GM12878 (cell line): ENCODE measurements at regions not wholly inside any gene's neighbourhood (a gene's known extent, or its start where the extent isn't known, plus 50 kb on each side); places are given as distances from the start of the nearest gene placed in this dataset.

Source experiments
- ATAC-seq: fragments of 200-7000 bp; cut with Tn5 transposase; 3 replicates; pipeline ENCODE4 v1.9.1; 2020; ENCODE audit warnings: mild to moderate bottlenecking, moderate library complexity
- BruUV-seq: library from RNA; stranded (reverse); fragments of 400-500 nt; replicated peaks from 2 replicates; lab custom pipeline; 2021; lab: Mats Ljungman, UMichigan
- CTCF ChIA-PET: fragments of 300-600 bp; sonication (Branson Sonifier 250); formaldehyde crosslinking; extraction: SDS; loops from one replicate; lab custom pipeline; 2021; ENCODE audit warnings: inconsistent platforms; lab: Yijun Ruan, JAX
- POLR2A ChIA-PET: fragments of 350-600 bp; formaldehyde crosslinking; extraction: SDS; loops from one replicate; lab custom pipeline; 2021; ENCODE audit warnings: inconsistent platforms; lab: Charles Lee
- RAD21 ChIA-PET: fragments of 300-600 bp; sonication (Branson Sonifier 250); formaldehyde crosslinking; loops from one replicate; lab custom pipeline; 2023; ENCODE audit warnings: antibody characterized with exemption; ENCODE audit not compliant: unreplicated experiment; lab: Charles Lee
- SMC1A ChIA-PET: fragments of 300-600 bp; sonication (Branson Sonifier 250); formaldehyde crosslinking; loops from one replicate; lab custom pipeline; 2023; ENCODE audit not compliant: unreplicated experiment, uncharacterized antibody; lab: Charles Lee
- DNase-seq: peaks from one replicate; pipeline ENCODE4 v3.0.0-alpha.2; 2011; ENCODE audit warnings: low read depth, low spot score
- FAIRE-seq: peaks from 3 replicates; lab custom pipeline; 2011; peaks lifted over from hg19 to GRCh38; lab: Jason Lieb, UNC
- H2AFZ ChIP-seq: 2 replicates; pipeline ENCODE4 v1.6.0; 2011; ENCODE audit warnings: low read depth, low read length, control low read depth; ENCODE audit not compliant: control insufficient read depth
- H3K27ac ChIP-seq: 2 replicates; pipeline ENCODE4 v1.5.1; 2011; ENCODE audit warnings: control low read depth; ENCODE audit not compliant: control insufficient read depth, insufficient read depth
- H3K27me3 ChIP-seq, 2 experiments: replicated peaks in 1 of 2; 2 replicates each; pipeline versions ENCODE4 v1.6.0 to v1.6.1; 2011; ENCODE audit warnings: low read length in 1 of 2; ENCODE audit not compliant: control insufficient read depth in 2 of 2, insufficient read depth in 2 of 2
- H3K36me3 ChIP-seq, 2 experiments: 2 replicates each; pipeline ENCODE4 v1.5.1; 2011; ENCODE audit warnings: low read length in 1 of 2; ENCODE audit not compliant: control insufficient read depth in 2 of 2, insufficient read depth in 2 of 2
- H3K4me1 ChIP-seq: 2 replicates; pipeline ENCODE4 v1.6.1; 2011; ENCODE audit warnings: mild to moderate bottlenecking, low read length, moderate library complexity, mixed read lengths; ENCODE audit not compliant: control insufficient read depth, insufficient read depth
- H3K4me2 ChIP-seq: 2 replicates; pipeline ENCODE4 v1.6.0; 2011; ENCODE audit warnings: control low read depth; ENCODE audit not compliant: control insufficient read depth, insufficient read depth
- H3K4me3 ChIP-seq: fragments of 200-600 bp; sonication (generic); 2 replicates; pipeline ENCODE4 v1.5.1; 2016
- H3K79me2 ChIP-seq: 2 replicates; pipeline ENCODE4 v1.6.0; 2011; ENCODE audit warnings: low read length; ENCODE audit not compliant: control insufficient read depth, insufficient read depth
- H3K9ac ChIP-seq: 2 replicates; pipeline ENCODE4 v1.8.0; 2011; ENCODE audit warnings: low read length, control low read depth, mixed read lengths; ENCODE audit not compliant: control insufficient read depth, insufficient read depth
- H3K9me3 ChIP-seq: replicated peaks from 3 replicates; pipeline ENCODE4 v1.5.1; 2011; ENCODE audit warnings: mild to moderate bottlenecking, low read length; ENCODE audit not compliant: control insufficient read depth, insufficient read depth
- H4K20me1 ChIP-seq: 2 replicates; pipeline ENCODE4 v1.6.0; 2011; ENCODE audit not compliant: control insufficient read depth, insufficient read depth
- CHD4 ChIP-seq: fragments of 200-600 bp; sonication (generic); IDR thresholded peaks from 2 replicates; pipeline ENCODE4 v1.6.1; 2016; ENCODE audit warnings: mild to moderate bottlenecking
- IRF4 ChIP-seq: IDR thresholded peaks from 2 replicates; pipeline ENCODE4 v1.6.1; 2011; ENCODE audit warnings: low read depth, low read length
- RAD51 ChIP-seq: fragments of 450-650 bp; IDR thresholded peaks from 2 replicates; pipeline ENCODE4 v1.6.1; 2016; ENCODE audit warnings: moderate library complexity, mild to moderate bottlenecking, inconsistent platforms
- RELA ChIP-seq: fragments of 450-650 bp; IDR thresholded peaks from 2 replicates; pipeline ENCODE4 v1.8.0; 2014; ENCODE audit warnings: borderline replicate concordance; ENCODE audit not compliant: partially characterized antibody
- RUNX3 ChIP-seq: IDR thresholded peaks from 2 replicates; pipeline ENCODE4 v1.6.1; 2012; ENCODE audit warnings: low read length, inconsistent platforms
- TAF1 ChIP-seq: IDR thresholded peaks from 2 replicates; pipeline ENCODE4 v1.6.1; 2011; ENCODE audit warnings: mild to moderate bottlenecking, low read depth, low read length, borderline replicate concordance
- YBX1 ChIP-seq: fragments of 450-650 bp; IDR thresholded peaks from 2 replicates; pipeline ENCODE4 v1.6.1; 2016; ENCODE audit warnings: antibody characterized with exemption
- WGBS: methylation state at CpG from one replicate; pipeline ENCODE4 v1.1.6; 2016; ENCODE audit warnings: low lambda C conversion rate; ENCODE audit not compliant: insufficient replicate concordance, insufficient coverage; ENCODE audit errors: missing lambda C conversion rate; 5-methylcytosine and 5-hydroxymethylcytosine counted together
- in situ Hi-C: fragments of 300-500 bp; cut with MboI; formaldehyde crosslinking; loops from 9 replicates; pipeline ENCODE4 v1.14.3; 2018; ENCODE audit warnings: mixed read lengths
- intact Hi-C: fragments of 100-400 bp; cut with micrococcal nuclease; formaldehyde crosslinking; loops from one replicate; pipeline ENCODE4 v1.14.2; 2022; ENCODE audit not compliant: unreplicated experiment
- TF ChIP-seq, protein P1 (sequence below): IDR thresholded peaks from 2 replicates; pipeline ENCODE4 v1.6.1; 2012; ENCODE audit warnings: low read depth, low read length, improper control_type of control experiment

GRCh38 chr1:14500912-14501311 lies 97.6 kb upstream of the KAZN start:
- FAIRE-seq = no peak
- Histone ChIP-seq H3K79me2 (no peaks in the 10 kb centered on the region), H3K36me3 (no peaks in the 10 kb centered on the region), H3K9me3 (no peaks in the 10 kb centered on the region; the same call in 2 of the 3 replicates)
- RAD21 ChIA-PET = no interaction called here
- in situ Hi-C loops = no loop called here
- BruUV-seq = no TSS peak
- TF ChIP-seq RAD51 (no peak), TAF1 (no peak), IRF4 (no peak), YBX1 (no peak)
- TF ChIP-seq, all 136 proteins: peak for 0
- no peak overlapping the region for H3K27ac ChIP-seq
- H3K9ac ChIP-seq = no peak overlapping the region
- SMC1A ChIA-PET = no interaction called here
- H3K4me1 ChIP-seq = no peaks in the 10 kb centered on the region
- DNase-seq (no peak), ATAC-seq (no peak)
- H2AFZ ChIP-seq = no peak overlapping the region
- CTCF ChIA-PET = no interaction called here
- WGBS = 100% methylated on average over 1 of the region's 1 CpG
- H3K27me3 ChIP-seq = no peaks in the 10 kb centered on the region
- intact Hi-C loops = no loop called here
- POLR2A ChIA-PET = no interaction called here
- H4K20me1 ChIP-seq = no peaks in the 10 kb centered on the region
- no peak overlapping the region for H3K4me2 ChIP-seq
- H3K4me3 ChIP-seq = no peak overlapping the region

DNA sequence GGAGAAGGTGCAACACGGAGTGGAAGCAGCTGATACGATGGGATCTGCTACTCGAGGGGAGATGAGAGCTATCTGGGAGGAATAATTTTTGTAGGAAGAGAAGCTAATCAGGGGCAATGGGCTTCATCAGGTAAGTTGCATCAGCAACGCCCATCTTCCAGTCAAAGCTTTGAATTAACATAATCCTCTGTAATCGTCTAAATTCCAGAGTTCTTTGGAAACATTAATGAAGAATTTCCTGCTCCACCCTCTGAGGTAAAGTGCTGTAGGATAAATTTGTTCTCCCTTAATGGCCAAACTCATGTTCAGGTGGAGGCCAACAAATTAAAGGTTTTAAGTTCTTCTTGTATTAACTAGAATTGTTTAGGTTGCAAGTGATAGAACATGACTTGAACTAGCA lies 94.0 kb upstream of the KAZN start:
- CTCF ChIA-PET = no interaction called here
- no peak for TF ChIP-seq CHD4
- TF ChIP-seq RUNX3 = no peak
- TF ChIP-seq, protein P1, sequence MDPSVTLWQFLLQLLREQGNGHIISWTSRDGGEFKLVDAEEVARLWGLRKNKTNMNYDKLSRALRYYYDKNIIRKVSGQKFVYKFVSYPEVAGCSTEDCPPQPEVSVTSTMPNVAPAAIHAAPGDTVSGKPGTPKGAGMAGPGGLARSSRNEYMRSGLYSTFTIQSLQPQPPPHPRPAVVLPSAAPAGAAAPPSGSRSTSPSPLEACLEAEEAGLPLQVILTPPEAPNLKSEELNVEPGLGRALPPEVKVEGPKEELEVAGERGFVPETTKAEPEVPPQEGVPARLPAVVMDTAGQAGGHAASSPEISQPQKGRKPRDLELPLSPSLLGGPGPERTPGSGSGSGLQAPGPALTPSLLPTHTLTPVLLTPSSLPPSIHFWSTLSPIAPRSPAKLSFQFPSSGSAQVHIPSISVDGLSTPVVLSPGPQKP = no peak
- TF ChIP-seq RELA = no peak
- ATAC-seq = no peak
- no peaks in the 10 kb centered on the region for H4K20me1 ChIP-seq
- intact Hi-C loops = no loop called here
- H3K36me3 ChIP-seq = no peaks in the 10 kb centered on the region
- POLR2A ChIA-PET = interaction anchor here (0.8 kb wide), 1 partner anchor 13 kb away, joined by 3 read pairs; no protein-coding TSS in a partner anchor
- H3K4me2 ChIP-seq = no peak overlapping the region
- no peaks in the 10 kb centered on the region for H3K79me2 ChIP-seq
- H3K9me3 ChIP-seq = no peaks in the 10 kb centered on the region
- no peak overlapping the region for H3K4me3 ChIP-seq
- H3K9ac ChIP-seq = no peak overlapping the region
- WGBS = 25% methylated on average over 5 of the region's 5 CpGs
- BruUV-seq = no TSS peak
- H3K27ac ChIP-seq = no peak overlapping the region
- SMC1A ChIA-PET = interaction anchor here (1.2 kb wide), 1 partner anchor 12 kb away, joined by 4 read pairs; no protein-coding TSS in a partner anchor
- RAD21 ChIA-PET = no interaction called here
- in situ Hi-C loops = no loop called here
- FAIRE-seq = no peak
- no peak overlapping the region for H2AFZ ChIP-seq
- no peaks in the 10 kb centered on the region for H3K4me1 ChIP-seq
- DNase-seq = no peak
- no peaks in the 10 kb centered on the region for H3K27me3 ChIP-seq
